ENCODE measurements at regions not wholly inside any gene's neighbourhood (a gene's known extent, or its start where the extent isn't known, plus 50 kb on each side); places are given as distances from the start of the nearest gene placed in this dataset.

GRCh38 chr15:46577767-46578166 is 942.9 kb downstream of the SQOR start:
- no peak for DNase-seq

GRCh38 chr15:46580487-46580886 is 945.7 kb downstream of the SQOR start:
- DNase-seq = no peak

GRCh38 chr15:46580924-46581323 is 946.1 kb downstream of the SQOR start:
- DNase-seq = no peak

- no peak for DNase-seq
Observed at GRCh38 chr15:46589088-46589487, 954.3 kb downstream of the SQOR start.

- no peak for DNase-seq
Observed at GRCh38 chr15:46591462-46591861, 956.6 kb downstream of the SQOR start.

- DNase-seq = no peak
Observed at GRCh38 chr15:46595016-46595415, 960.2 kb downstream of the SQOR start.

GRCh38 chr15:46607077-46607476 is 972.2 kb downstream of the SQOR start:
- DNase-seq = no peak

- no peak for DNase-seq
Observed at GRCh38 chr15:46616033-46616432, 981.2 kb downstream of the SQOR start.

GRCh38 chr15:46617507-46617906 is 982.7 kb downstream of the SQOR start:
- DNase-seq = no peak

GRCh38 chr15:46618984-46619383 is 984.2 kb downstream of the SQOR start:
- DNase-seq = no peak

GRCh38 chr15:46620392-46621013 is 985.7 kb downstream of the SQOR start:
- DNase-seq = no peak

GRCh38 chr15:46622851-46623250 is 988.0 kb downstream of the SQOR start:
- no peak for DNase-seq

- DNase-seq = no peak
Observed at GRCh38 chr15:46636206-46636605, 1001.4 kb downstream of the SQOR start.

- DNase-seq = no peak
Observed at GRCh38 chr15:46644501-46645481, 1010.0 kb downstream of the SQOR start.

- no peak for DNase-seq
Observed at GRCh38 chr15:46646490-46646889, 1011.7 kb downstream of the SQOR start.

- no peak for DNase-seq
Observed at GRCh38 chr15:46647046-46647445, 1012.2 kb downstream of the SQOR start.

- DNase-seq = no peak
Observed at GRCh38 chr15:46652266-46652665, 1017.4 kb downstream of the SQOR start.

- DNase-seq = no peak
Observed at GRCh38 chr15:46654993-46655392, 1020.2 kb downstream of the SQOR start.

GRCh38 chr15:46660096-46660842 is 1025.4 kb downstream of the SQOR start:
- DNase-seq = no peak

GRCh38 chr15:46670258-46670657 is 1035.4 kb downstream of the SQOR start:
- no peak for DNase-seq

GRCh38 chr15:46671336-46671735 is 1036.5 kb downstream of the SQOR start:
- no peak for DNase-seq

- no peak for DNase-seq
Observed at GRCh38 chr15:46672041-46672440, 1037.2 kb downstream of the SQOR start.

Measured in kidney glomerular epithelial cell (primary cell).